ENCODE measurements at regions not wholly inside any gene's neighbourhood (a gene's known extent, or its start where the extent isn't known, plus 50 kb on each side); places are given as distances from the start of the nearest gene placed in this dataset.

DNA sequence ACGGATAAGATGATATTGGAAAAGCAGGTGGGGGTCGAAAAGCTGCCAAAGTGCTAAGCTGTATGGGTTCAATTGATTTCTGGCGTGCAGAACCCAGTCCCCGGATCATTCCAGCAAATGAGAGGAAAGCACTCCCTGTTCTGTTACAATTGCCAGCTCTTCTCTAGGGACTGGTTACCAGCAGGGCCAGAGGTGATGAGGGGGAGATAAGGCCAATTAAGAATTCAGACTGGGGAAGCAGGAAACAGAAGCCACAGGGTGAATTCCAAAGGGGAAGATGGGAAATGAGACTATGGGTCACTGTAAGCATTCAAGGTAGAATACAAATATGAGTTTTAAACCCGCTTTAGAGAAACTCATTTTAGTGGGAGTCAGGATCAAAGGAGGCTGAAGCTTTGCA lies 349.4 kb upstream of the MAP3K7 start:
- DNase-seq (ENCODE audit: low spot score), result no peak
- TF ChIP-seq, protein P1, sequence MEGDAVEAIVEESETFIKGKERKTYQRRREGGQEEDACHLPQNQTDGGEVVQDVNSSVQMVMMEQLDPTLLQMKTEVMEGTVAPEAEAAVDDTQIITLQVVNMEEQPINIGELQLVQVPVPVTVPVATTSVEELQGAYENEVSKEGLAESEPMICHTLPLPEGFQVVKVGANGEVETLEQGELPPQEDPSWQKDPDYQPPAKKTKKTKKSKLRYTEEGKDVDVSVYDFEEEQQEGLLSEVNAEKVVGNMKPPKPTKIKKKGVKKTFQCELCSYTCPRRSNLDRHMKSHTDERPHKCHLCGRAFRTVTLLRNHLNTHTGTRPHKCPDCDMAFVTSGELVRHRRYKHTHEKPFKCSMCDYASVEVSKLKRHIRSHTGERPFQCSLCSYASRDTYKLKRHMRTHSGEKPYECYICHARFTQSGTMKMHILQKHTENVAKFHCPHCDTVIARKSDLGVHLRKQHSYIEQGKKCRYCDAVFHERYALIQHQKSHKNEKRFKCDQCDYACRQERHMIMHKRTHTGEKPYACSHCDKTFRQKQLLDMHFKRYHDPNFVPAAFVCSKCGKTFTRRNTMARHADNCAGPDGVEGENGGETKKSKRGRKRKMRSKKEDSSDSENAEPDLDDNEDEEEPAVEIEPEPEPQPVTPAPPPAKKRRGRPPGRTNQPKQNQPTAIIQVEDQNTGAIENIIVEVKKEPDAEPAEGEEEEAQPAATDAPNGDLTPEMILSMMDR (IDR thresholded peaks at IDR 0.05), result no peak
- no peak for ATAC-seq (ENCODE audit: low FRiP score)

DNA sequence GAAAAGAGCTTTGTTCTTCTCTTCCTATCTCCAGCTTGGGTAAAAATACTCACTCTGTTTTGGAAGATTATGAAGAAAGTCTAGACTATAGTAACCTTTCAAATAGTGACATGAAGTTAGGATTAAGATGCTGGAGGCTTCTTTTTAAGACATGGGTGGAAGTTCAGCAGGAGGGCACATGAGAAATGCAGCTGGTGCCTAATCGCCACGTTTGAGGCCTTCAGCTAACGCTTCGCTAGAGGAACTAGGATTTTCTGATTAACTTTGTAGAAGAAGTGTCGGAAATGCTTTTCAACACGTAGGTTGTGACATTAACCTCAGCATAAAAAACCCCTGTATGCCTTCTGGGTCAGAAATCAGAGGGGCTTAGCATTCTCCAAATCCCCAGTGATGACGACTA lies 348.1 kb upstream of the MAP3K7 start:
- no peak for ATAC-seq (ENCODE audit: low FRiP score)
- TF ChIP-seq, protein P1 (IDR thresholded peaks at IDR 0.05), result no peak
- DNase-seq (ENCODE audit: low spot score), result no peak

DNA sequence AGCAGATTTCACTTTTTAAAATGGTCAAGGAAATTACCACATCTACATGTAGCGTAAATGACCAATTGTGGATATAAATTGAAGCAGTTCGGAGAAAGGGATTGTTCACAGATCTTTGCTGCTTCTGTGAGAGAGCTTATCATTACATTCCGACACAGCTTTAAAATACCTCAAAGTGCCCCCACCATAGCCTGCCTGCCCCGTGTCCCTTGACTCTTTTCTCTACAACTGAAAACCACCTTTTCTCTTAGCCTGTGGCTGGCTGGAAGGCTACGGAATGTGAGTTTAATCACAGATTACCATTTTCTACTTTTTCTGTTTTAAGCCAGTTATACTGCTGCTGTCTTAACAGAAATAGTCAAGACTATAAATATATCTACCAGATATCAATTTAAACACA lies 347.2 kb upstream of the MAP3K7 start:
- no peak for ATAC-seq (ENCODE audit: low FRiP score)
- no peak for DNase-seq (ENCODE audit: low spot score)
- TF ChIP-seq, protein P1 (IDR thresholded peaks at IDR 0.05), result no peak

DNA sequence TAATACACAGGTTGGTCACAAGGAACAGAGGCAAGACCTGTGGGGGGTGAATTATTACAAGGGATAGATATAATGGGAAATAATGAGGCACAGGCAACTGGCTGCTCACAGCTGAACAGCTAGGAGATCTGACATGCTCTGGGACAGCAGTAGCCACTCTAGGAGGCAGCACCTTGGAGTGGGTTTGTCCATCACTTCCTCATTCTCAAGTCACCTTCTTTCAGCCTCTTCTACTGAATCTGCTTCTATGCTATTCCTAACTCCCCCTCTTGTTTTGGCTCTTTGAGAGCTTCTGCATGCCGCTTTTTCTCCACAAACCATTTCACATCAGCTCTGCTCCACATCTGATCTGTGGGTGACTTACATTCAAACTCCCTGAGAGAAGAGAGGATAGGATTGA lies 345.5 kb upstream of the MAP3K7 start:
- no peak for DNase-seq (ENCODE audit: low spot score)
- TF ChIP-seq, protein P1 (IDR thresholded peaks at IDR 0.05), result no peak
- ATAC-seq (ENCODE audit: low FRiP score), result no peak

DNA sequence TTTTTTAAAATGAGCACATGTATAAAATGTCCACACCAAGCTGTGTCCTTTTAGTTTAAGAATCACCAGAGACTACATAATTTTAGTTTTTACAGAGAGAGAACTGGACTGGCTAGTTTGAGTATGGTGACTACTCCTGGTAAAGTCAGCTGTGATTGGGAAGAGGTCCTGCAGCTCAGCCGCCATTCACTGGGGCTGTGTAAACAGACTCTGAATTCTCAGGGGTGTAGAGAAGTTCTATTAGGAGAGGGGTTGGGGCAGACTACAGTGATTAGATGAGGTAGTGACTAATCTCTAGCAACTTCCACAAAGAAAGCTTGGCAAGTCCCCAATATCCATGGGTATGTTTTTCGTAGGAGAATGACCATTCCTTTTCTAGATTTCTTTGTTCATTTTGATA lies 341.2 kb upstream of the MAP3K7 start:
- DNase-seq (ENCODE audit: low spot score) (no peak), ATAC-seq (ENCODE audit: low FRiP score) (no peak)
- TF ChIP-seq, protein P1 (IDR thresholded peaks at IDR 0.05), result no peak

DNA sequence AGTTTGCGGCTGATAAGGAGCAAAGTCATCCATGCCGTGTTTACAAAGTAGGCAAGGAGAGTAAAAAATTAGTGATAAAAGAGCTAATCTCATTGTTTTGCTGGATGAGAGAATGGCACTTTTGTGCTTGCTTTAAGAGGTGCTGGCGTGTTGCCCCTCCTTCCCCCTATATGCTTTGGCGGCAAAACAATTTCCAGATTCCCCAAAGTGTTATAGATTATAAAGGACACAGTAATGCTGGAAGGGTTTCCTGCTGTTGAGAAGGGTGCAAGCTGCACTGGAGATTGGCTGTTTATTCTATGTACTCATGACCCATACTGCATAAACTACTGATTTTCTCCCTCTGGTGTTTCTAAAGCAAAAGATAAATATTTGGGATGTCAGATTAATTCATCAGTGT lies 338.9 kb upstream of the MAP3K7 start:
- ATAC-seq (ENCODE audit: low FRiP score) (no peak), DNase-seq (ENCODE audit: low spot score) (no peak)
- TF ChIP-seq, protein P1 (IDR thresholded peaks at IDR 0.05), result no peak

DNA sequence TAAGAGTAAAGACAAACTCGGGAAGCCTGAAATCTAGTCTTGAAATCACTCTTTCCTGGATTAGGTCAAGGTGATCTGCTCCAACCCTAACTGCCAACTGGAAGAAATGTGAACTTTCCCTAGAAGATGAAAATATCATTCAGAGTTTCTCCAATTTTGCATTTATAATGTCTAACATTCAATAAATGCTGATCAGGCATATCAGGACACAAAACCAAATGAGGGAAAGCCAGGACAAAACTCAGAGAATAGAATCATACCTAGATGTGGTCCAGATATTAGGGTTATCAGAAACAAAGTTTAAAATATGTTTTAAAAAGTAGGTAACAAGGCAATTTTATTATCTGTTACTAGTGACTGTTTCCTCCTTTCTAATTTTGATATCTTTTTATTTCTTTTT lies 335.5 kb upstream of the MAP3K7 start:
- no peak for DNase-seq (ENCODE audit: low spot score)
- TF ChIP-seq, protein P1 (IDR thresholded peaks at IDR 0.05), result no peak
- ATAC-seq (ENCODE audit: low FRiP score), result no peak
